HUES48 (cell line): ENCODE measurements at regions not wholly inside any gene's neighbourhood (a gene's known extent, or its start where the extent isn't known, plus 50 kb on each side); places are given as distances from the start of the nearest gene placed in this dataset.
"Not testable (repeated sequence)": the region's sequence is repeated elsewhere in the genome, so short reads cannot be mapped to it uniquely, and the experiment has no call there.

ENCODE experiments used
- H3K27ac ChIP-seq: one replicate; pipeline ENCODE4 v1.7.0; 2013; ENCODE audit warnings: low read depth, low read length, inconsistent platforms
- H3K27me3 ChIP-seq: 2 replicates; pipeline ENCODE4 v1.6.1; 2013; ENCODE audit warnings: mild to moderate bottlenecking, low read length; ENCODE audit not compliant: control insufficient read depth, insufficient read depth
- H3K36me3 ChIP-seq: 2 replicates; pipeline ENCODE4 v1.6.1; 2013; ENCODE audit warnings: low read length; ENCODE audit not compliant: control insufficient read depth, insufficient read depth
- H3K4me1 ChIP-seq: 2 replicates; pipeline ENCODE4 v1.6.1; 2013; ENCODE audit warnings: mild to moderate bottlenecking, low read length; ENCODE audit not compliant: control insufficient read depth, insufficient read depth
- H3K4me3 ChIP-seq: 2 replicates; pipeline ENCODE4 v1.5.1; 2013; ENCODE audit warnings: mild to moderate bottlenecking, low read depth, low read length
- H3K9ac ChIP-seq: 2 replicates; pipeline ENCODE4 v1.6.1; 2013; ENCODE audit warnings: mild to moderate bottlenecking, low read depth, low read length, moderate library complexity
- H3K9me3 ChIP-seq: 2 replicates; pipeline ENCODE4 v1.6.1; 2013; ENCODE audit warnings: low read length; ENCODE audit not compliant: control insufficient read depth, insufficient read depth

- H3K9me3 ChIP-seq, result no peaks in the 10 kb centered on the region; the same call in 1 of the 2 replicates
- H3K27ac ChIP-seq, result no peak overlapping the region
- H3K4me3 ChIP-seq, result no peak overlapping the region
- no peaks in the 10 kb centered on the region for H3K27me3 ChIP-seq
- H3K9ac ChIP-seq, result no peak overlapping the region
- H3K4me1 ChIP-seq, result no peaks in the 10 kb centered on the region
- H3K36me3 ChIP-seq, result no peaks in the 10 kb centered on the region
Measured at GRCh38 chr14:29403091-29403490, 524.6 kb downstream of the PRKD1 start.

GRCh38 chr14:29410581-29410980 lies 517.1 kb downstream of the PRKD1 start:
- Histone ChIP-seq H3K27me3 (no peaks in the 10 kb centered on the region), H3K9me3 (peaks cover 10% of the 10 kb centered on the region; the same call in 1 of the 2 replicates)

GRCh38 chr14:29414931-29415330 lies 512.7 kb downstream of the PRKD1 start:
- H3K9ac ChIP-seq, result not testable (repeated sequence)

More at GRCh38 chr14:29410581-29410980, 517.1 kb downstream of the PRKD1 start:
- H3K36me3 ChIP-seq, result no peaks in the 10 kb centered on the region
- no peak overlapping the region for H3K9ac ChIP-seq
- no peaks in the 10 kb centered on the region for H3K4me1 ChIP-seq
- no peak overlapping the region for H3K4me3 ChIP-seq
- no peak overlapping the region for H3K27ac ChIP-seq

GRCh38 chr14:29419736-29420135 lies 507.9 kb downstream of the PRKD1 start:
- no peak overlapping the region for H3K4me3 ChIP-seq
- H3K9me3 ChIP-seq, result 0 out of 2 replicates have a peak, but pooled peaks cover 4% of the 10 kb centered on the region
- H3K27ac ChIP-seq, result no peak overlapping the region
- H3K9ac ChIP-seq, result no peak overlapping the region
- no peaks in the 10 kb centered on the region for H3K27me3 ChIP-seq
- no peaks in the 10 kb centered on the region for H3K36me3 ChIP-seq
- H3K4me1 ChIP-seq, result no peaks in the 10 kb centered on the region

More at GRCh38 chr14:29414931-29415330, 512.7 kb downstream of the PRKD1 start:
- H3K4me3 ChIP-seq, H3K36me3 ChIP-seq, H3K9me3 ChIP-seq, H3K4me1 ChIP-seq, H3K27ac ChIP-seq, H3K27me3 ChIP-seq: not testable (repeated sequence)

GRCh38 chr14:29421156-29421728 lies 506.4 kb downstream of the PRKD1 start:
- no peak overlapping the region for H3K27ac ChIP-seq
- H3K4me1 ChIP-seq, result no peaks in the 10 kb centered on the region
- H3K27me3 ChIP-seq, result no peaks in the 10 kb centered on the region
- no peaks in the 10 kb centered on the region for H3K9me3 ChIP-seq
- H3K9ac ChIP-seq, result no peak overlapping the region
- no peak overlapping the region for H3K4me3 ChIP-seq
- H3K36me3 ChIP-seq, result no peaks in the 10 kb centered on the region

GRCh38 chr14:29425705-29426482 lies 501.8 kb downstream of the PRKD1 start:
- Histone ChIP-seq H3K4me1 (no peaks in the 10 kb centered on the region), H3K9me3 (no peaks in the 10 kb centered on the region), H3K36me3 (no peaks in the 10 kb centered on the region)

GRCh38 chr14:29442696-29443095 lies 485.0 kb downstream of the PRKD1 start:
- H3K9me3 ChIP-seq, result peaks cover 3% of the 10 kb centered on the region; the same call in 1 of the 2 replicates
- H3K27ac ChIP-seq, result no peak overlapping the region
- no peaks in the 10 kb centered on the region for H3K36me3 ChIP-seq

More at GRCh38 chr14:29425705-29426482, 501.8 kb downstream of the PRKD1 start:
- no peak overlapping the region for H3K9ac ChIP-seq
- no peaks in the 10 kb centered on the region for H3K27me3 ChIP-seq
- no peak overlapping the region for H3K4me3 ChIP-seq
- no peak overlapping the region for H3K27ac ChIP-seq

GRCh38 chr14:29444216-29444615 lies 483.4 kb downstream of the PRKD1 start:
- no peak overlapping the region for H3K4me3 ChIP-seq
- no peak overlapping the region for H3K27ac ChIP-seq
- no peak overlapping the region for H3K9ac ChIP-seq
- H3K4me1 ChIP-seq, result no peaks in the 10 kb centered on the region
- no peaks in the 10 kb centered on the region for H3K9me3 ChIP-seq
- H3K27me3 ChIP-seq, result no peaks in the 10 kb centered on the region
- H3K36me3 ChIP-seq, result no peaks in the 10 kb centered on the region

More at GRCh38 chr14:29442696-29443095, 485.0 kb downstream of the PRKD1 start:
- Histone ChIP-seq H3K4me1 (no peaks in the 10 kb centered on the region), H3K4me3 (no peak overlapping the region), H3K9ac (no peak overlapping the region), H3K27me3 (no peaks in the 10 kb centered on the region)

GRCh38 chr14:29444805-29445204 lies 482.8 kb downstream of the PRKD1 start:
- no peak overlapping the region for H3K9ac ChIP-seq
- H3K36me3 ChIP-seq, result no peaks in the 10 kb centered on the region
- no peaks in the 10 kb centered on the region for H3K4me1 ChIP-seq
- H3K4me3 ChIP-seq, result no peak overlapping the region
- no peaks in the 10 kb centered on the region for H3K27me3 ChIP-seq
- no peak overlapping the region for H3K27ac ChIP-seq
- no peaks in the 10 kb centered on the region for H3K9me3 ChIP-seq

GRCh38 chr14:29446971-29447370 lies 480.7 kb downstream of the PRKD1 start:
- Histone ChIP-seq H3K4me3 (no peak overlapping the region), H3K4me1 (no peaks in the 10 kb centered on the region), H3K27me3 (peaks cover 4% of the 10 kb centered on the region), H3K36me3 (no peaks in the 10 kb centered on the region), H3K9ac (no peak overlapping the region), H3K9me3 (no peaks in the 10 kb centered on the region), H3K27ac (no peak overlapping the region)

- no peak overlapping the region for H3K9ac ChIP-seq
Measured at GRCh38 chr14:29451941-29452340, 475.7 kb downstream of the PRKD1 start.

More at GRCh38 chr14:29451941-29452340, 475.7 kb downstream of the PRKD1 start:
- Histone ChIP-seq H3K4me1 (no peaks in the 10 kb centered on the region), H3K36me3 (no peaks in the 10 kb centered on the region), H3K27ac (no peak overlapping the region), H3K9me3 (no peaks in the 10 kb centered on the region), H3K4me3 (no peak overlapping the region), H3K27me3 (peaks cover 27% of the 10 kb centered on the region)
